Lower leg skin (tissue), 4 donors: ENCODE measurements at regions not wholly inside any gene's neighbourhood (a gene's known extent, or its start where the extent isn't known, plus 50 kb on each side); places are given as distances from the start of the nearest gene placed in this dataset.

Experiments
- DNase-seq, 2 donors: peaks; one replicate each; pipeline ENCODE4 v3.0.0-alpha.2; 2019; ENCODE audit warnings: low spot score in 2 of 2
- H3K4me3 ChIP-seq: fragments of 200-600 bp; sonication (generic); 2 replicates; pipeline ENCODE4 v1.5.1; 2017; ENCODE audit warnings: mild to moderate bottlenecking, low read depth; ENCODE audit not compliant: poor library complexity, severe bottlenecking
- POLR2A ChIP-seq, 2 donors: fragments of 450-650 bp; IDR thresholded peaks; one replicate each; pipeline ENCODE4 v1.6.1; 2016 to 2017; ENCODE audit warnings: antibody characterized with exemption in 2 of 2, mild to moderate bottlenecking in 1 of 2, moderate library complexity in 1 of 2
- WGBS, 2 donors: methylation state at CpG; one replicate each; pipeline ENCODE4 v1.1.5; 2018; 5-methylcytosine and 5-hydroxymethylcytosine counted together
- intact Hi-C: fragments of 100-400 bp; cut with DNase I; formaldehyde crosslinking; loops from one replicate; pipeline ENCODE4 v1.15.0; 2023; ENCODE audit warnings: low total_unique reads
- TF ChIP-seq, protein P1 (sequence below), 3 donors: fragments of 450-650 bp; IDR thresholded peaks; one replicate each; pipeline ENCODE4 v1.5.1; 2016; ENCODE audit warnings: antibody characterized with exemption in 3 of 3, mild to moderate bottlenecking in 3 of 3, moderate library complexity in 2 of 3

DNA sequence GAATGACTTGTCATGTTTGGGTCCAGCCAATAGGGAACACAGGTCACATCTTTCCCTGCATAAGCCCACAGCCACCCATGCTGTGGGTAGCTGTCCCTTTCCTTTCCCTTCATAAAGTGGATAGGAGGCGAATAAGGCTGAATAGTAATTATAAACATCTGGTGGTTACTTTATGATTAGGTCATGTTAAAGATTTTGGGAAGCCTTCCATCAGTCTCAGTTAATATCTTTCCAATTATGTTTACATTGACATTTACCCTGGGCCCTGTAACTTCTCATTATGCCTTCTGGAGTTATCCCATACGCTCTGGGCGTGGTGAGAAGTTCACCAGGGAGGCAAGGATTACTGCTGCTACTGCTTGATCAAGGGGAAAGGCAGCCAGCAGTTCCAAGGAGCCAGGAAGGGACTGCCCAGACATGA lies 197.2 kb downstream of the HLX start:
- no peak for DNase-seq
- H3K4me3 ChIP-seq = no peak overlapping the region
- intact Hi-C loops = no loop called here
- TF ChIP-seq, protein P1, sequence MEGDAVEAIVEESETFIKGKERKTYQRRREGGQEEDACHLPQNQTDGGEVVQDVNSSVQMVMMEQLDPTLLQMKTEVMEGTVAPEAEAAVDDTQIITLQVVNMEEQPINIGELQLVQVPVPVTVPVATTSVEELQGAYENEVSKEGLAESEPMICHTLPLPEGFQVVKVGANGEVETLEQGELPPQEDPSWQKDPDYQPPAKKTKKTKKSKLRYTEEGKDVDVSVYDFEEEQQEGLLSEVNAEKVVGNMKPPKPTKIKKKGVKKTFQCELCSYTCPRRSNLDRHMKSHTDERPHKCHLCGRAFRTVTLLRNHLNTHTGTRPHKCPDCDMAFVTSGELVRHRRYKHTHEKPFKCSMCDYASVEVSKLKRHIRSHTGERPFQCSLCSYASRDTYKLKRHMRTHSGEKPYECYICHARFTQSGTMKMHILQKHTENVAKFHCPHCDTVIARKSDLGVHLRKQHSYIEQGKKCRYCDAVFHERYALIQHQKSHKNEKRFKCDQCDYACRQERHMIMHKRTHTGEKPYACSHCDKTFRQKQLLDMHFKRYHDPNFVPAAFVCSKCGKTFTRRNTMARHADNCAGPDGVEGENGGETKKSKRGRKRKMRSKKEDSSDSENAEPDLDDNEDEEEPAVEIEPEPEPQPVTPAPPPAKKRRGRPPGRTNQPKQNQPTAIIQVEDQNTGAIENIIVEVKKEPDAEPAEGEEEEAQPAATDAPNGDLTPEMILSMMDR (IDR thresholded peaks at IDR 0.05) = no peak
- TF ChIP-seq POLR2A (IDR thresholded peaks at IDR 0.05) = no peak
- WGBS, 2 donors = 53 to 55% methylated on average over 3 of the region's 3 CpGs

DNA sequence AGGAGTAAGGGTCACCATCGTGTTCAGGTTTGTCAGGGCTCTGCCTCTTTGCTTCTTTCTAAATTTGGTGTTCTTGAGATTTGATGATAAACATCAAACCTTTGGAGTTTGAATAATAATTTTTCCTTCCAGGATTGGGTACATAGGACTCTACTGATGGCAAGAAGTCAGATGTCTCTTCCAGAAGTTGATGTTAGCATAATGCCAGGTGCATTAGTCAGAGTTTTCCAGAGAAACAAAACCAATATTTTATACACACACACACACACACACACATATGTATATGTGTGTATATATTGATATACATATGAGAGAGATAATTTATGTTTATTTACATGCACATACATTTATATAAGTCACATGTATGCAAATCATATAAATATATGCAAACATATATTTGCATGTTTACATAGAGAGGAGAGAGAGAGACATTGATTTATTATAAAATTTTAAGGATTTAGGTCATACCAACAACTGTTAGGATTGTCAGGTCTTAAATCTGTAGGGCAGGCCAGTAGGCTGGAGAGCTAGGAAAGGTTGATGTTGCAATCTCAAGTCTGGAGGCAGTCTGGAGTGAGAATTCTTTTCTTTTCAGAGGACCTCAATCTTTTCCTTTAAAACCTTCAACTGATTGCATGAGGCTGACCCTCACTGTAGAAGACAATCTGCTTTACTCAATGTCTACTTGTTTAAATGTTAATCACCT lies 199.2 kb downstream of the HLX start:
- TF ChIP-seq, protein P1 (IDR thresholded peaks at IDR 0.05) = no peak
- no peak for TF ChIP-seq POLR2A (IDR thresholded peaks at IDR 0.05)
- 69 to 76% methylated on average over 1 of the region's 1 CpG for WGBS, 2 donors
- no peak for DNase-seq
- no peak overlapping the region for H3K4me3 ChIP-seq
- intact Hi-C loops = no loop called here

DNA sequence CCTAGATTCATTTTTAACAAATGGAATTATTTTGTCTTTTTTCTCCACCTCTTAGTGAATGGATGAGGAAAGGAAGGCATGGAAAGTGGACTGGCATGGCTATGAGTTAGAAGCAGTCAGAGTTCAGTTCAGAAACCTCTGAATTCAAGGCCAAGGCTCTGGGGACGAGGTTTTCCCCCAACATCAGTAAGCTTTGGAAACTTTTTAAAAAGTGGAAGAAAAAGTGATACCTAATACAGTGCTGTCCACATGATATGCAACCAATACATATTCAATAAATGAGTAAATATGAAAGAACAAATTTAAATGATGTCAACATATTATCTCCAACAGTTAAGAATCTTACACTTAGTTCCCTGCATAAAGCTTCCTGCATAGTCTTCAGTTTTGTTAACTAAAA lies 204.7 kb downstream of the HLX start:
- WGBS, 2 donors = 83 to 92% methylated on average over 1 of the region's 1 CpG
- no peak overlapping the region for H3K4me3 ChIP-seq
- no peak for TF ChIP-seq POLR2A (IDR thresholded peaks at IDR 0.05)
- TF ChIP-seq, protein P1 (IDR thresholded peaks at IDR 0.05) = no peak
- intact Hi-C loops = no loop called here
- DNase-seq = no peak

DNA sequence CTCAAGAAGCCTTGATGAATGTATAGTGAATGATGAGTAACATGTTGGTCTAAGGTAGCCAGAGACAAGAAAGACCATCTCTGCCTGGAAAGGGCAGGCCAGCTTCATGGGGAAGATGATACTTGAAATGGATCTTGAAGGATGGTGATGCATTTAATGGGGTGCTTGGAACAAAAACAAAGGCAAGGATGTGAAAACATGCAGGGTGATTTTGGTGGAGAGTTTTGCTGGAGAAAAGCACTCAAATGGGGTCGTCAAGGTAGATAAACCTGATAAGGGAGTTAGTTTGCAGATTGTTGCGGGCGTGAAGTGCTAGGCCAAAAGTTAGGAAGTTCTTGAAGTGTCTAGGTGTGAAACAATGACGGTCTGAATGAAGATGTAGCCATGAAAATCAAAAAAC lies 205.4 kb downstream of the HLX start:
- intact Hi-C loops = no loop called here
- no peak overlapping the region for H3K4me3 ChIP-seq
- WGBS, 2 donors = 84 to 93% methylated on average over 4 of the region's 4 CpGs
- no peak for TF ChIP-seq POLR2A (IDR thresholded peaks at IDR 0.05)
- TF ChIP-seq, protein P1 (IDR thresholded peaks at IDR 0.05) = no peak
- no peak for DNase-seq

DNA sequence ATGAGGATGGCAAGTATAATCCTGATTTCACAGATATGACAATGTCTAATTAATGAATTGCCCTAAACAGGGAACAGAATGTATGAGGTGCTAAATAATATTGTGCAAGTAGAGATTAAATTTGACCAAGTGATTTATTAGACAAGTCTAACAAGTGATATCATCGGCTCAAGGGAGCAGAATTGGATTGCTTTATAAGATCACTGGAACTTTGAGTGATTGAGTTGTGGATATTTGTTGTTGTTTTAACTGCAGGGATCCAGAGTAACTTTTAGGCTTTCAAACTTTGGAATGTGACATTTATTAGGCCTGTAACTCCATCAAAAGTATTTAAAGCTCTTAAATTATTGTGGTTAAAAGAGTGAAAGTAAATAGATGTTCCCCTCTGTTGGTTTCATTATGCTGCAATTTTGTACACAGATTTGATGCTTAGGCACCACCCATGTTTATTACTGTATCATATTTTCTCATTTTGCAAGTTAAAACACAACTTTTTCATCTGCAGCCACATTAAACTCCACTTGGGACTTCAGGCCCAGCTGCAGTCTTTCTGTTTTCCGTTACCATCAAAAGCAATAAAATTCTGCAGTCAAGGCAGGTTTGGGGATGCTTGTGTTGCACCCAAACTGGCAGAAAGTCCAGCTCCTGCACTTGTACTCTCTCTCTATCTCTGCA lies 206.6 kb downstream of the HLX start:
- TF ChIP-seq POLR2A (IDR thresholded peaks at IDR 0.05) = no peak
- TF ChIP-seq, protein P1 (IDR thresholded peaks at IDR 0.05) = no peak
- intact Hi-C loops = no loop called here
- no peak overlapping the region for H3K4me3 ChIP-seq
- DNase-seq = no peak
- WGBS, 2 donors = 25 to 33% methylated on average over 2 of the region's 2 CpGs
